ENCODE measurements at regions not wholly inside any gene's neighbourhood (a gene's known extent, or its start where the extent isn't known, plus 50 kb on each side); places are given as distances from the start of the nearest gene placed in this dataset.
"Not testable (repeated sequence)": the region's sequence is repeated elsewhere in the genome, so short reads cannot be mapped to it uniquely, and the experiment has no call there.

DNA sequence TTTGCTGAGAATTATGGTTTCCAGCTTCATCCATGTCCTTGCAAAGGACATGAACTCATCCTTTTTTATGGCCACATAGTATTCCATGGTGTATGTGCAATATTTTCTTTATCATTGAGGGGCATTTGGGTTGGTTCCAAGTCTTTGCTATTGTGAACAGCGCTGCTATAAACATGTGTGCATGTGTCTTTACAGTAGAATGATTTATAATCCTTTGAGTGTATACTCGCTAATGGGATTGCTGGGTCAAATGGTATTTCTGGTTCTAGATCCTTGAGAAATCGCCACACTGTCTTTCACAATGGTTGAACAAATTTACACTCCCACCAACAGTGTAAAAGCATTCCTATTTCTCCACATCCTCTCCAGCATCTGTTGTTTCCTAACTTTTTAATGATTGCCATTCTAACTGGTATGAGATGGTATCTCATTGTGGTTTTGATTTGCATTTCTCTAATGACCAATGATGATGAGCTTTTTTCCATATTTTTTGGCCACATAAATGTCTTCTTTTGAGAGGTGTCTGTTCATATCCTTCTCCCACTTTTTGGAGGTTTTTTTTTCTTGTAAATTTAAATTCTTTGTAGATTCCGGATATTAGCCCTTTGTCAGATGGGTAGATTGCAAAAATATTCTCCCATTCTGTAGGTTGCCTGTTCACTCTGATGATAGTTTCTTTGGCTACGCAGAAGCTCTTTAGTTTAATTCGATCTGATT is 180.1 kb downstream of the PLPPR4 start:
- not testable (repeated sequence) for DNase-seq

DNA sequence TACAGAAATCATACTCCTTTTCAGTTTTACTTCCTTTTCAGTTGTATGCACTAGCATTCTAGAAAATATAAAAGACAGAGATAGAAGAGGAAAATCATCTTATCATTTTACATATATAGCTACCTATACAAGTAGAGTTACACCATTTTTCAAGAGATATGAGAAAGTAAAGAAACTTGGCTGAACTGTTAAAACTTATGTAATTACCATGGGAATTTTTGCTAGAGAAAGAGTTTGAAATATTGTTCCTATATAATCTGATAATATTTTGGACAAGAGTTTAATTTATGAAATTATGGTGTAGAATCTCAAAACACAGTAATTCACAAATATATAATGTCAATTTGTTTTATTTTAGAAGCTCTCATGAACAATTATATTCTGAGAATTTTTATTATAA is 180.8 kb downstream of the PLPPR4 start:
- no peak for DNase-seq

DNA sequence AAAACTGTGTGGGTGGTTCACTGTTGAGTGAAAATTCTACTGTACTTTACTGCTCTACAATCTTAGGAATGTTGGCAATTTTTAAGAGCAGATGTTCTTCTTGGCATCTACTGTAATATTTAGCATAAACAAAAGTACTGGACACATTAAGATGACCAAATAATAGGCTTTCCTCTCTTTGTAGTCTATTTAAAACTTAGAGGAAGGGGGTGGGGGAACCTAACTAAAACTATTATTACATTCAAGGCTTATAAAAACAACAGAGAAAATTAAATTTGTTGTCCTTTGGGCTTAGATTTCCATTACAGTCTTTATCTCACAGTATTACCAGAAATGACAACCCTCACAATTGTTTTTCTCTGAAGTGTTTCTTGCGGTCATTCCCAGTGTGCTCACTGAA is 181.2 kb downstream of the PLPPR4 start:
- DNase-seq: no peak

DNA sequence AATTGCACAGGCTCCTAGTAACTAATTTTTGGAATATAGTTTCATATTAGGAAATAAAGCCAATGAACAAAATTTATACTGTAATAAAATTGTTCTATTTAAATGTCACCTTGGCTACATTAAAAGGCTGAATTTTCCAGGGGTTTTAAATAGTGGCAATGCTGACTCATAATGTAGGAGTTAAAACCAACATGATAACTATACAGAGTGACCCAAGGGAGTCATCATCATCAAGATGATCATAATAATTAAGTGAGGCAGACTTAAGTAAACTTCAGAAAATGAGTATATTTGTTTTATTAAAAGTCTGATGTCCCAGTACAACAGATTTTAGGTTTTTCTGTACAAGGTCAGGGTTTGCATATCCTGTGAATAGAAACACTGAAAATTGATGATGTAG is 183.4 kb downstream of the PLPPR4 start:
- DNase-seq: no peak

GRCh38 chr1:99455760-99456159 is 190.2 kb upstream of the PALMD start:
- no peak for DNase-seq

DNA sequence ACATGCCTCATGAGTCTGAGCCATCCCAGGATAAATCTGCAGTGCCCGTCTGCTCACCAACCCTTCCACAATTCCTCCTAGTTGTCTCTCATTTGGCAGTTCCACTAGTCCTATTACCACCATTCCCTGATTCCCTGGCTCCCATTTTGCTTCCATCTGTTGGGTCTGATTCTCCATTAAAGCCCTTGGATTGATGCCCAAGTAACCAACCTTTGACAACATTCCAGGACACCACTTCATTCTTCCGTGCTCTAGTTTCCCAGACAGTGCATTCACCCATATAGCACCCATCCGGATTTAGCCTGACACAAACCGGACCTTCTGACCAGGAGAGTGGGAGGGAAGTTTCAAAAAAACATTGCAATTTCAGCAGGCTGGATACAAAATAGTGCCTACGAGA is 189.4 kb upstream of the PALMD start:
- no peak for DNase-seq

DNA sequence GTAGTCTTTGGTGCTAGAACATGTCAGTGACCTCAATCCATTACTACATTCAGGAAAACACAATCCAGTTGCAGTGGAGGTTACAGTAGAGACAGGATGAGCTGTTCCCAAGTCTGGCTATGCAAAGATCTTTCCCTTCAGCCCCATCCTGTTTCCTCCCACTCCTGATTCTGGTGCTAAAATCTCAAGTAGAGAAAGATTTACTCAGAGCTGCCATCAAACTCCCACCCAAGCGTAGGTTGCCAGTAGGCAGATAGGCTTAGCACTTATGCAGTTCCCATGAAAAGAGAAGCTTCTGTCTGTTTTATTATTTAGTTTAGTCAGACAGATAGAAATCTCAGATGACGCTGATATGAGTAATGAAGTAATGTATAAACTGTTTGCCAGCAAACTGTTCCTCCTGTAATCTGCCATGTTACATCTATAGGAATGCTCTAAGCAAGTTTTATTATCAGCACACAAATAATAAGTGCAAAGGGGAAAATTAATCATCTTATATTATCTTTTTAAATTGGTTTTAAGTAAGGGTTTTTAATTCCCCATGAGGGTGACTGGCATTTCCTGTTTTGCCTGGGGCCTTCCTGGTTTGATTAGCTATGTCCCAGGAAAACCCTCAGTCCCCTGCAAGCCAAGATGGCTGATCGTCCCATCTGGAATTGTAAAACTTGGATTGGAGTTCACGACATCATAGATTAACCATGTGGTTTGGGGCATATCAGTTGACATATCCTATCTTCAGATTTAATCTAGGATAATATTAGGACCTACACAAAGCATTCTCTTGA is 188.3 kb upstream of the PALMD start:
- DNase-seq: no peak

DNA sequence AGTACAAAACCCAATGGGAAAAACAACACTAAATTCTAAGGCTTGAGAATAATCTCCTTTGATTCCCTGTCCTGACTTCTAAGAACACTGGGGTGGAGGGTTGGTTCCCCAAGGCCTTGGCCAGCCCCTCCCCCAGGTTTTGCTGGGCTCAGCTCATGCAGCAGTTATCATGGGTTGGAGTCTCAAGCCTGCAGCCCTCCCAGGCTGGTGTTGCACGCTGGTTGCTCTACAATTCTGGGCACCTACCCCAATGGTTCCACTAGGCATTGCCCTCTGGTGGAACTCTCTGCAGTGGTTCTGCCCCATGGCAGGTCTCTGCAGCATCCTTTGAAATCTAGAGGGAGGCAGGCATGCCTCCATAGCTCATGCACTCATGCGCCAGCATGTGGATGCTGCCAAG is 184.4 kb upstream of the PALMD start:
- DNase-seq: no peak

- no peak for DNase-seq
These were observed 181.2 kb upstream of the PALMD start for GRCh38 chr1:99464738-99465137.

DNA sequence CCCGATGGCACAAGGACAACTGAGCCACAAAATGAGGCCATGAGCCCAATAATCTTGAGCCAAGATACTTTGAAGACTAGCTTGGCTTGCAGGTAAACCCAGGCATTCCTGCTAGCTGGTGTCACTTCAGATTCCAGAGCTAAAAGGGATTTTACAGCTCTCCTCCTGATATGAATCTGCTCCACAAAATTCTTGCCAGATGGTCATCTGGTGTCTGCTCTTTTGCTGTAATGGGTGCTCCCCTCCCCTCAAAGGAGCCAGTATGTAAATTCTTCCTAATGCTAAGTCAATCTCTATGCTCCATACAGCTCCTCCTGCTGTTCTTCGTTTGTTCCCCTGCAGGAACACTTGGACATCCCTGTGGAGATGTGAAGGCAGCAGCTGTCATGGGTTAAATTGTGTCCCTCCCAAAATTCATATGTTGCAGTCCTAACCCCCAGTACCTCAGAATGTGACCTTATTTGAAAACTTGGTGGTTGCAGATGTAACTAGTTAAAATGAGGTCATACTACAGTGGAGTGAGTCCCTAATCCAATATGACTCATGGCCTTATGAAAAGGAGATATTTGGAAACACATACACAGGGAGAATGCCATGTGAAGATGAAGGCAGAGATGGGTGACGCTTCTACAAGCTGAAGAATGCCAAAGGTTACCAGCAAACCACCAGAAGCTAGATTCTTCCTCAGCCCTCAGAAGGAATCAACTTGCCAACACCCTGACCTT is 180.6 kb upstream of the PALMD start:
- no peak for DNase-seq

DNA sequence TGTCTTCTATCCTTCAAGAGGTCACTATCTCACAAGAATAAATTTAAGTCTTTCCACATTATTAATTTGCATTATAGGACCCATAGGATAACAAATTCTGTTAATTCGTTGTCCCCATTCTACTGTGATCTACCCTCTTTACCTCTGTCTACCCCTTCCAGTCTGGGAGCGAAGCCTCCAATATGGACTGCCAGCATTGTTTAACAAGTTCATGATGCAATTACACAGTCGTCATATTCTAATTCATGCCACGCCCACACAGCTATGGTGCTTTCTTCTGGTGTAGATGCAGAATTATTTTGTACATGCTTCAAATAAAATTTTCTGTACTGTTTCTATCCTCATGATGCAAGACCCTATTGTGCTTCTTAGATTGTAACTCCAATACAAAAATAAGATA is 178.3 kb upstream of the PALMD start:
- no peak for DNase-seq

- DNase-seq: no peak
These were observed 176.4 kb upstream of the PALMD start for GRCh38 chr1:99469550-99469971.

- no peak for DNase-seq
These were observed 173.0 kb upstream of the PALMD start for GRCh38 chr1:99472893-99473292.

GRCh38 chr1:99474350-99474893 is 171.5 kb upstream of the PALMD start:
- DNase-seq: no peak

DNA sequence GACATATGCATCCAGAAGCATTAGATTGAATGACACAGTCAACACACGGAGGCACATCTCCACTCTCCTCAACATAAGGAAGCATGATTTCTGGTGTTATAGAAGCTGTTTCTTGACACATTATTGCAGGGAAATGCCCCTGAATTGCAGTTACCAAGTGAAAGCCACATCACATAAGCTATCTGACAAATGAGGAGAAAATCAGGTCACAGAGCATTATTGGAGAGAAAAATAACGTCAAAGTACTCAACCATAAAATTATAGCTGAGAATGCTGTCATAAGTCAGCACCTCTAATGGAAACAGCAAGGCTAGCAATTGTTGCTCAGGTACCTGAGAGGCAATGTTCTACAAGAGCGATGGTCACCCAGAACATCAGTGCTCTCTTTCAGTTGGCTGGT is 169.9 kb upstream of the PALMD start:
- no peak for DNase-seq

DNA sequence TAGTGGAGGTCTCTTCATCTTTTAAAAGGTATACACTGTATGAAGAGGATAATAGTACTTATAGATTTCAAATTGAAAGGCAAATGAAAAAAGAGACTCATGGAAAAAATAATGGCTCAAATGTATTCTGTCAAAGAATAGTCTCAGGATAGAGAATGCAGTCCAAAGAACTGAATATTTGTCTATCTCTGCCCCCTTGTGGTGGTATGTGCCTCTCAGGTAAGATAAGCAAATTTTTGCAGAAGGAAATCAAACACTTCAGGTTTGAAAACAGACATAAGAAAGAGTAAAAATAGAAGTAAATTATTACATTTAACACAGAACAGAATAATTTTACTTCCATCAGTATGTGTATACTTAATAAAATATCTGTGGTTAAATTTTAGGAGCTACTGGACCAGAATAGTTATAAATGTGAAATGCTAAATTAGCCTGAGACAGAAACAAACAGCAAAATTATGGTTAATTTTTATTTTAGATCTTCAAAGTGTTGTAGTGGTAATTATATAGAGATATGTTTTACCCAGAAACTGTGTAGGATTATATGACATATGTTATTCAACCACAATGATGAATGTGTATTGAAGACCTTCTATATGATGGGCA is 164.4 kb upstream of the PALMD start:
- DNase-seq: peak; percentile 78

DNA sequence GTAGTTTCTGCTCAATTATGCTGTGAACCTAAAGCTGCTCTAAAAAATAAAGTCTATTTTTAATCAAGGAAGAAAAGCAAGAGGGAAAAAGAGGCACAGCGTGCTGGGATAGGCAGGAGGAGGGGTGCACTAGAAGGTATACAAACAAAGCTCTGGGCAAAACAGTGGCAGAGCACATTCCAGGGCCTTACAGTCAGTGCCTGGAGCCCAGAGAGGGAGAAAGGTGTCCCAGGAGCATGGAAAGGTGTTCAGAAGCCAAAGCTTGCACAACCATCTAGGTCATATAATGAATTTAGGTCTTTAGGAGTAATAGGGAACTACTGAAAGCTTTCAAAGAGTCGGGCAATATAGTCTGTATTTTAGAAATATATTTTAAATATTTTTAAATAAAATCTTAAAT is 163.6 kb upstream of the PALMD start:
- DNase-seq: no peak

- DNase-seq: no peak
These were observed 163.2 kb upstream of the PALMD start for GRCh38 chr1:99482750-99483149.

DNA sequence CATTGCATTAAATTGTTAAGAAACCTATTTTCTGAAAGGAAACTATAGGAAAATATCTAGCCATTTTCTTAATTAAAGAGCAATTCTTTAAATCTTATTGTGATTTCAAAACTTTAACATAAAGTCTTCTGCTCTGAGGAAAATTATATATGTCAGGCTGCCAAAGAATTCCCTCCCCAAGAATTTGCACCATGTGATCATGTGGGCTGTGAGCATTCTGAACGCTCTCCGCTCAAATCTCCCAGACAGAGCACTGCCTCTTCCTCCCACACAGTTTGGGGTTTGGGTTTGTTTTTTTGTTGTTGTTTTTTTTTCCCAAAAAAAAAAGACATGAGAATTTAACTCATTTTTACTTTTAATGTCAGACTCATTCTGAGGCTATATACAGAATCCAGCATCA is 155.9 kb upstream of the PALMD start:
- no peak for DNase-seq

DNA sequence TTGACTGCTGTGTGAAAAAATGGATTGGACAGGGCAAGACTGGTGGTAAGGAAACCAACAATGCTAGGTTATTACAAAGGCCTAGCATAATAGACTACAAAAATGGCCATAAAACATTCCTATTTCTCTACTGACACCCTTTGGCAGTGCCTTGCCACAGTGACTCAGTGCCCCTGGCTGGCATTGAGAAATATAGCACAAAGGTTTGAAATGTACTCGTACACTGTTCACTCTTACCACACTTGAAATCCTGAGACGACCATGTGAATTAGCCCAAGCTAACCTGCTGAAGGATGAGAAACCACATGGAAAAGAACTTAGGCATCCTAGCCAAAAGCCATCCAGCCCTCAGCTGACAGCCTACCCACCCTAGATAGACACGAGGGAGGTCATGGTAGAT is 149.8 kb upstream of the PALMD start:
- DNase-seq: no peak

DNA sequence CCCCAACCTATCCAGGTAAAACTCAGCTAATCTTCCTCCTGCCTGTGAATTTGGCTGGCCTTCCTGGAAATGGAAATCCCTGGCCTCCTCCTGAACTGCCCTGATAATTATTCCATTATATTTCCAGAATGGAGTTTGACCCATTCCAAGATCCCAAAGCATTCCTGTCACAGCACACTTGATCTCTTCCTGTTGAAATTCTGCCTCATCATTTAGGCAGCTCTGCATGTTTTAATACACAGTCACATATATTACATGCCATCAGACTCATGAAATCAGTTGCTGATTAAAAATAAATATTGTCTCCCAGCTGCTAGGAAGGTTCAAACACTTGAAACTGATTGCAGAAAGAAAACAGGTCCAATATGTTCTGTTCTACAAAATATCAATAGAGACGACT is 148.2 kb upstream of the PALMD start:
- DNase-seq: no peak

DNA sequence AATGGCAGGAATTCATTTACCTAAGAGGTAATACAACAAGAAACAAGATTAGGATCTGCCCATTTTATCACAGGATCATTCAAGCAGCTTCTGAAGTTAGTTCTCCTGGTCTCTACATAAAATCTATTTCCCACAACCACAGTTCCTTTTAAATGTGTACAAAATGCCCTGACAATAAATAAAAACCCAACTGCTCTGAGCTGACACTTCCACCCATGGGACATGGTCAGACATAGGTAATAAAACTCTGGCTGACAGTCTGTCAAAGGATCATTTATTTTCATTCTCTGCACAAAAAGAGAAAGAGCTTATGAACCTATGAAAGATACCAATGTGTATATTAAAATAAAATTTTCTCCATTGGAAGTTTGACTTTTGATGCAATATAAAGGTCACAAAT is 145.4 kb upstream of the PALMD start:
- DNase-seq: no peak

DNA sequence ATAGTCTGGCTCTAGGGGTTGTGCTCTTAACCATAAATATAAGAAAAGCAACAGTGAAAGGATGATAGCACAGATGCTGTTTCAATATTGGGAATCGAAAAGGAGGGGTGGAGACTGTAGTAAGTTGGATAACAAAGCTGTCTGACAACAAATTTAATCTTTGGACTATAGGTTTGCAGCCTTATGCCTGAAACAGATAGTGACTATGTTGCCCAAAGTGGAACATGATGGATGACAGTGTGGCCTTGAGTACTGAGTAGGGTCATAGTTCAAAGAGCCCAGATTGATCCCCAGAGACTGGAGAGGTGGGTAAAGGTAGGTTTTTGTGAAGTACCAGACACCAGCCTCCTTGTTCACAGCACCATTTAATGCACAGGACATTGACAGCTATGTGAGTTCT is 144.0 kb upstream of the PALMD start:
- DNase-seq: no peak

All from COR-L47 (cell line).